Lower leg skin (tissue), 4 donors: ENCODE measurements at regions not wholly inside any gene's neighbourhood (a gene's known extent, or its start where the extent isn't known, plus 50 kb on each side); places are given as distances from the start of the nearest gene placed in this dataset.

Experiments
- DNase-seq, 2 donors: peaks; one replicate each; pipeline ENCODE4 v3.0.0-alpha.2; 2019; ENCODE audit warnings: low spot score in 2 of 2
- H3K4me3 ChIP-seq: fragments of 200-600 bp; sonication (generic); 2 replicates; pipeline ENCODE4 v1.5.1; 2017; ENCODE audit warnings: mild to moderate bottlenecking, low read depth; ENCODE audit not compliant: poor library complexity, severe bottlenecking
- POLR2A ChIP-seq, 2 donors: fragments of 450-650 bp; IDR thresholded peaks; one replicate each; pipeline ENCODE4 v1.6.1; 2016 to 2017; ENCODE audit warnings: antibody characterized with exemption in 2 of 2, mild to moderate bottlenecking in 1 of 2, moderate library complexity in 1 of 2
- WGBS, 2 donors: methylation state at CpG; one replicate each; pipeline ENCODE4 v1.1.5; 2018; 5-methylcytosine and 5-hydroxymethylcytosine counted together
- intact Hi-C: fragments of 100-400 bp; cut with DNase I; formaldehyde crosslinking; loops from one replicate; pipeline ENCODE4 v1.15.0; 2023; ENCODE audit warnings: low total_unique reads
- TF ChIP-seq, protein P1 (sequence below), 3 donors: fragments of 450-650 bp; IDR thresholded peaks; one replicate each; pipeline ENCODE4 v1.5.1; 2016; ENCODE audit warnings: antibody characterized with exemption in 3 of 3, mild to moderate bottlenecking in 3 of 3, moderate library complexity in 2 of 3

DNA sequence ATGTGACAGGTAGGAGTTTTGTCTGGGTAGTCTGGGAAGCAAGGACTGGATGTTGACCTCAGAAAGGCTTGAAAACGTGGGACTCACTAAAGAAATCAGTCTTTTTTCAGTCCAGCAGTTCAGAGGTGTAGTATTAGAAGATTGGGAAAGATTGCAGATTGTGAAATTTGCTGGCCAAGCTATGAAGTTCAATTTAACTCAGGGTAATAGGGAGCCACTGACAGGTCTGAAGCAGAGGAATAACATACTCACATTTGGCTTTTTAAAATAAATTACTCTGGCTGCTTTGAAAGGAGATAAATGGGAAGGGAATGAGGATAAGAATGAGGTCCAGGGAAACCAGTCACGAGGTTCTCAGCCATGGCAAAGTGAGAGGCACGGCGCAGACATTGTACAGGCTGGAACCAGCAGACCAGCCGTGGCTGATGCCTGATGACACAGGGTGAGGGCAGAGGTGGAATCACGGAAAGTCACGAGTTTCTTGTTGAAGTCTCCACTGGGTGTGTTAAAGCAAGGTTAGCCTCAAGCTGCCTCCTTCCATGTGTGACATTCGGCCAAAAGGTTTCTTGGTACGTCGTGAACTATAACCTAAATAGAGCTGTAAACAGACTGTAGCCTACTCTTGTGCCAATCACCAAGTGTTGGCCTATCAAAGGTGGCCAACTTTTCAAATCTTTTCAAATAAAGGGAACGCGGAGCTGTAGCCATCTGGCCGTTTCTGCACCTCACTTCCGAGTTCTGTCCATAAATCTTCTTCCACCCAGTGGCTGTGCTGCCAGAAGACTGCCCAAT lies 377.6 kb downstream of the IRS2 start:
- H3K4me3 ChIP-seq, result no peak overlapping the region
- DNase-seq, result peak in 1 of 2 donors; percentile 73
- intact Hi-C loops, result no loop called here
- no peak for TF ChIP-seq POLR2A (IDR thresholded peaks at IDR 0.05)
- TF ChIP-seq, protein P1, sequence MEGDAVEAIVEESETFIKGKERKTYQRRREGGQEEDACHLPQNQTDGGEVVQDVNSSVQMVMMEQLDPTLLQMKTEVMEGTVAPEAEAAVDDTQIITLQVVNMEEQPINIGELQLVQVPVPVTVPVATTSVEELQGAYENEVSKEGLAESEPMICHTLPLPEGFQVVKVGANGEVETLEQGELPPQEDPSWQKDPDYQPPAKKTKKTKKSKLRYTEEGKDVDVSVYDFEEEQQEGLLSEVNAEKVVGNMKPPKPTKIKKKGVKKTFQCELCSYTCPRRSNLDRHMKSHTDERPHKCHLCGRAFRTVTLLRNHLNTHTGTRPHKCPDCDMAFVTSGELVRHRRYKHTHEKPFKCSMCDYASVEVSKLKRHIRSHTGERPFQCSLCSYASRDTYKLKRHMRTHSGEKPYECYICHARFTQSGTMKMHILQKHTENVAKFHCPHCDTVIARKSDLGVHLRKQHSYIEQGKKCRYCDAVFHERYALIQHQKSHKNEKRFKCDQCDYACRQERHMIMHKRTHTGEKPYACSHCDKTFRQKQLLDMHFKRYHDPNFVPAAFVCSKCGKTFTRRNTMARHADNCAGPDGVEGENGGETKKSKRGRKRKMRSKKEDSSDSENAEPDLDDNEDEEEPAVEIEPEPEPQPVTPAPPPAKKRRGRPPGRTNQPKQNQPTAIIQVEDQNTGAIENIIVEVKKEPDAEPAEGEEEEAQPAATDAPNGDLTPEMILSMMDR (IDR thresholded peaks at IDR 0.05), result no peak
- 75 to 81% methylated on average over 14 of the region's 14 CpGs for WGBS, 2 donors

DNA sequence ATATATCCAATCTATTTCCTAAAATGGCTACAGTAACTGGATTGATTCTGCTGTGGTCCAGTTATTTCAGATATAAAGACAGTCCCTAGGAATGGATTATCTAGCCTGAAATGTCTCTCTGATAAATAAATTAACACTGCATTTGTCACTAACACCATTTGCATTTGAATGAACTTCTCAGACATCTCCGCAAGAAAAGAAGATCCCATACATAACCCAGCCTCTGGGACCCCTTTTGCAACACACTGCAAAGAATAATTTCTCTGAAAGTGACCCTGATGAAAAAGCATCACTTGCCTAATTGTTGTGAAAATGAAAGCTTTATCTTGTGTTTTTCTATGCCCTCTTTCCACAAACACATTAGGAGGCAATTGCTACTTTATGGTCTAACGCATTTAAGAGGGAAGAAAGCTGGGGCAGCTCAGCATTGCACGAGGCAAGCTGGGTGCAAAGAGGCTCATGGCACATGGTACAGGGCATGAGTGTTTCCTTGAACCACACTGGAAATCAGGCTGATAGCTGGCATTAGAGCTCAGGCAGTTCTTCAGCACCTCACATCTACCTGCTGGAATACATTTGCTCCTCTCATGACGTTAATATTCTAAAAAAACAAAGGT lies 379.9 kb downstream of the IRS2 start:
- intact Hi-C loops, result no loop called here
- WGBS, 2 donors, result 71 to 88% methylated on average over 4 of the region's 4 CpGs

DNA sequence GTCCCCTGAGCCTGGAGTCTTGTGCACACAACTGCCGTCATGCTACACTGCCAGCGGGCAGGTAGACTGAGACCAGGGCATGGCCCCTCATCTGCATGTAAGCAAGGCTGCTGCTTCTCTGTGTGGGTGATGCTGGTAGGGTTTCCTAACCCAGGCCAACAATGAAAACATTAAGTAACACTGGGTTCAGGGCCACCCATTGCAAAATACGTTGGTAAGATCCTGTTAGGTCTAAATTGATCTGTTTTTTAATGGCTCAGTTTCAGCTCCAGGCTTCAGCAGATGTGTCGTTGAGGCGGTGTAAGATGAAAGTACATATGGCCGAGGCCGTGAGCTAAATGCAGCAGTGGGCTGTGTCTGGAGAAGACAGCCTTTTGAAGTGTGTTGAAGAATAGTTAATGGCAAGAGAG lies 383.4 kb downstream of the IRS2 start:
- TF ChIP-seq POLR2A (IDR thresholded peaks at IDR 0.05), result no peak
- H3K4me3 ChIP-seq, result no peak overlapping the region
- intact Hi-C loops, result no loop called here
- DNase-seq, result no peak
- WGBS, 2 donors, result 72 to 81% methylated on average over 7 of the region's 7 CpGs

More for the DNA sequence above, 379.9 kb downstream of the IRS2 start:
- H3K4me3 ChIP-seq, result no peak overlapping the region
- TF ChIP-seq, protein P1 (IDR thresholded peaks at IDR 0.05), result no peak
- TF ChIP-seq POLR2A (IDR thresholded peaks at IDR 0.05), result no peak
- DNase-seq, result no peak

DNA sequence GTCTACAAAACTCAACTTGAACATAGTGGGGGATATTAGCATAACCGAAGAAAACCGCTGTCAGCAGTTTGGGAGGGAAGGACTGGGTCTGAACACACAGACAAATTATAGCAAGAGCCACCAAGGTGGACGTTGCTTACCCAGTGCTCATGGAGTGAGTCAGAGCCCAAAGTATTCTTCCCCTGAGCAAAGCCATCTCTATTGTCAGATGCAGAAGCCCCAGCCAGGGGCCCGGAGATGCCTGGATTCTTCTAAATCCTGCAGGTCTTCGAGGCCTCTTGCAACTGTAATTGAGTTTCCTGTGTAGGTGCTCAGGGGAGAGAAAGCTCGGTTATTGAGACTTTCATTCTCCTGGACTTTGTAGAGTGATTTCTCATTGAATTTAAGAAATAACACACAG lies 384.5 kb downstream of the IRS2 start:
- intact Hi-C loops, result no loop called here
- 86 to 89% methylated on average over 6 of the region's 6 CpGs for WGBS, 2 donors

DNA sequence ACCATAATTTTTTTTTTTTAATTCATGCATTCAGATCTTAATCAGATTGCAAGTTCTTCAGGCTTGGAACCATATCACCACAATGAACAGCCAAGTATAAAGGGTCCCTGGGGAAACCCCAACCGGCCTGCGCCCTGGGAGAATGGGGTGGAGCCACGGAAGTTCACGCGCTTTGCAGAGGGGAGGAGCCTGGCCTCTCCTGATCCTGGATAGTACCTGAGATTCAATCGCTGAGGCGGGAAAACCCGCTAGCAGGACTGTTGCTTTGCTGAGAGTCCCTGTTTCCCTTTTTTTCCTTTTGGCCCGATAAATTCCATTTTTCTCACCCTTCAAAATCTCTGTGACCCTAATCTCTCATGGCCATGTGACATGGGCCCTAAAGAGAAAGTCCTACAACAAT lies 385.1 kb downstream of the IRS2 start:
- TF ChIP-seq POLR2A (IDR thresholded peaks at IDR 0.05), result no peak
- TF ChIP-seq, protein P1 (IDR thresholded peaks at IDR 0.05), result no peak
- no peak overlapping the region for H3K4me3 ChIP-seq
- 69 to 76% methylated on average over 9 of the region's 9 CpGs for WGBS, 2 donors
- intact Hi-C loops, result no loop called here
- DNase-seq, result peak in 1 of 2 donors; percentile 72

More for the DNA sequence above, 384.5 kb downstream of the IRS2 start:
- no peak for DNase-seq
- no peak for TF ChIP-seq POLR2A (IDR thresholded peaks at IDR 0.05)
- TF ChIP-seq, protein P1 (IDR thresholded peaks at IDR 0.05), result no peak
- H3K4me3 ChIP-seq, result no peak overlapping the region

DNA sequence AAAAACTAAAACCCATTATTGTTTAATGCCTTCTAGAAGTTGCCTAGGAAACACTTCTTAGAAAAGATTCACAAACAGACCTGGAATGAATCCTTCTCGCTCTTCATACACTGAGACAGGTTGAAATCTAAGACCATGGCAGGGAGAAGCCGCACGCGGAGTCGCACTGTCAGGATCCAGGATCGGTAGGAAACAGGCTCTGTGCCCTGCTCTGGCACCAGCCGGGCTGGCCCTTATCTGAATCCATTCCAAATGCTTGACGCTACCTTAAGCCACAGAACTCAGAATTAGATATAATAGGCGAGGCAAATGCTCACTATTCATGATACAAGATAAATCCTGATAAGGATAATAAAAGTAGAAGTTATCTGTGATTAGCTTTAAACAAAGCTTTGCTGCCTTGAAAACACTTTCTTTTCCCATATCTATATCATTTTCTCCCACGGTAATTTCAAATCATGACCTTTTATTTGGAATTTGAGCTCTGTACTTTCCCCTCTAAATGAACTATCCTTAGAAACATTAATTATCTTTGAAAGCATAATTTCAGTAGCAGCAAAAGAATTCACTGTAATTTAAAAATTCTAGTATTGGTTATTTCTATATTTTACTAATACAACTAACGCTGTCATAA lies 385.6 kb downstream of the IRS2 start:
- no peak for DNase-seq
- intact Hi-C loops, result no loop called here
- no peak for TF ChIP-seq POLR2A (IDR thresholded peaks at IDR 0.05)
- WGBS, 2 donors, result 58 to 74% methylated on average over 11 of the region's 11 CpGs
- H3K4me3 ChIP-seq, result no peak overlapping the region
